ENCODE measurements at regions not wholly inside any gene's neighbourhood (a gene's known extent, or its start where the extent isn't known, plus 50 kb on each side); places are given as distances from the start of the nearest gene placed in this dataset.

- H3K9me3 ChIP-seq (ENCODE audit: low read length): peaks cover 6% of the 10 kb centered on the region; the same call in 1 of the 2 replicates
- no peak for ATAC-seq
- no peak overlapping the region for H2AFZ ChIP-seq (ENCODE audit: low read length)
- no peaks in the 10 kb centered on the region for H3K79me2 ChIP-seq (ENCODE audit: low read length)
- H3K9me2 ChIP-seq (replicated peaks; ENCODE audit: low read length): no peaks in the 10 kb centered on the region
- no peak overlapping the region for H3K27ac ChIP-seq (ENCODE audit: low read length)
- intact Hi-C loops (cut with micrococcal nuclease): no loop called here
- ChIA-PET CTCF (no interaction called here), POLR2A (ENCODE audit: unreplicated experiment) (no interaction called here)
- DNase-seq: no peak
- no TSS peak for BruUV-seq (replicated peaks)
- H3K4me1 ChIP-seq (ENCODE audit: insufficient read depth, low read length): no peaks in the 10 kb centered on the region
- H3K9ac ChIP-seq (ENCODE audit: low read length): no peak overlapping the region
- H3K4me2 ChIP-seq (ENCODE audit: low read length): no peak overlapping the region
- no peak for TF ChIP-seq EZH2phosphoT487 (IDR thresholded peaks at IDR 0.05; ENCODE audit: borderline replicate concordance, low read length)
- TF ChIP-seq, protein P1, sequence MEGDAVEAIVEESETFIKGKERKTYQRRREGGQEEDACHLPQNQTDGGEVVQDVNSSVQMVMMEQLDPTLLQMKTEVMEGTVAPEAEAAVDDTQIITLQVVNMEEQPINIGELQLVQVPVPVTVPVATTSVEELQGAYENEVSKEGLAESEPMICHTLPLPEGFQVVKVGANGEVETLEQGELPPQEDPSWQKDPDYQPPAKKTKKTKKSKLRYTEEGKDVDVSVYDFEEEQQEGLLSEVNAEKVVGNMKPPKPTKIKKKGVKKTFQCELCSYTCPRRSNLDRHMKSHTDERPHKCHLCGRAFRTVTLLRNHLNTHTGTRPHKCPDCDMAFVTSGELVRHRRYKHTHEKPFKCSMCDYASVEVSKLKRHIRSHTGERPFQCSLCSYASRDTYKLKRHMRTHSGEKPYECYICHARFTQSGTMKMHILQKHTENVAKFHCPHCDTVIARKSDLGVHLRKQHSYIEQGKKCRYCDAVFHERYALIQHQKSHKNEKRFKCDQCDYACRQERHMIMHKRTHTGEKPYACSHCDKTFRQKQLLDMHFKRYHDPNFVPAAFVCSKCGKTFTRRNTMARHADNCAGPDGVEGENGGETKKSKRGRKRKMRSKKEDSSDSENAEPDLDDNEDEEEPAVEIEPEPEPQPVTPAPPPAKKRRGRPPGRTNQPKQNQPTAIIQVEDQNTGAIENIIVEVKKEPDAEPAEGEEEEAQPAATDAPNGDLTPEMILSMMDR (conservative IDR thresholded peaks at IDR 0.05; ENCODE audit: low read depth, low read length): no peak
- no peak for TF ChIP-seq EZH2 (IDR thresholded peaks at IDR 0.05; ENCODE audit: low read length, unreplicated experiment)
- no peaks in the 10 kb centered on the region for H3K36me3 ChIP-seq (ENCODE audit: low read depth, low read length)
- no peak overlapping the region for H3K4me3 ChIP-seq (ENCODE audit: low read length)
- no peaks in the 10 kb centered on the region for H3F3A ChIP-seq (ENCODE audit: low read length, unreplicated experiment)
- no peaks in the 10 kb centered on the region for H4K20me1 ChIP-seq (ENCODE audit: low read length)
- H3K27me3 ChIP-seq (ENCODE audit: low read length): no peaks in the 10 kb centered on the region
Observed at GRCh38 chr3:22296601-22297000, 545.6 kb upstream of the ZNF385D start.

GRCh38 chr3:22297436-22297835 lies 546.4 kb upstream of the ZNF385D start:
- peaks cover 6% of the 10 kb centered on the region; the same call in 1 of the 2 replicates for H3K9me3 ChIP-seq (ENCODE audit: low read length)
- TF ChIP-seq EZH2 (IDR thresholded peaks at IDR 0.05; ENCODE audit: low read length, unreplicated experiment) (no peak), EZH2phosphoT487 (IDR thresholded peaks at IDR 0.05; ENCODE audit: borderline replicate concordance, low read length) (no peak)
- TF ChIP-seq, protein P1 (conservative IDR thresholded peaks at IDR 0.05; ENCODE audit: low read depth, low read length): no peak
- no peaks in the 10 kb centered on the region for H3K9me2 ChIP-seq (replicated peaks; ENCODE audit: low read length)
- intact Hi-C loops (cut with micrococcal nuclease): no loop called here
- H3K36me3 ChIP-seq (ENCODE audit: low read depth, low read length): no peaks in the 10 kb centered on the region
- H2AFZ ChIP-seq (ENCODE audit: low read length): no peak overlapping the region
- H3K79me2 ChIP-seq (ENCODE audit: low read length): no peaks in the 10 kb centered on the region
- peak; percentile 31; the same call in 1 of the 2 replicates for ATAC-seq
- H3K4me2 ChIP-seq (ENCODE audit: low read length): no peak overlapping the region
- H3F3A ChIP-seq (ENCODE audit: low read length, unreplicated experiment): no peaks in the 10 kb centered on the region
- DNase-seq: peak; percentile 43
- no peaks in the 10 kb centered on the region for H4K20me1 ChIP-seq (ENCODE audit: low read length)
- CTCF ChIA-PET: no interaction called here
- POLR2A ChIA-PET (ENCODE audit: unreplicated experiment): no interaction called here
- H3K9ac ChIP-seq (ENCODE audit: low read length): no peak overlapping the region
- H3K4me3 ChIP-seq (ENCODE audit: low read length): no peak overlapping the region
- no peak overlapping the region for H3K27ac ChIP-seq (ENCODE audit: low read length)
- BruUV-seq (replicated peaks): no TSS peak
- no peaks in the 10 kb centered on the region for H3K4me1 ChIP-seq (ENCODE audit: insufficient read depth, low read length)
- no peaks in the 10 kb centered on the region for H3K27me3 ChIP-seq (ENCODE audit: low read length)

DNA sequence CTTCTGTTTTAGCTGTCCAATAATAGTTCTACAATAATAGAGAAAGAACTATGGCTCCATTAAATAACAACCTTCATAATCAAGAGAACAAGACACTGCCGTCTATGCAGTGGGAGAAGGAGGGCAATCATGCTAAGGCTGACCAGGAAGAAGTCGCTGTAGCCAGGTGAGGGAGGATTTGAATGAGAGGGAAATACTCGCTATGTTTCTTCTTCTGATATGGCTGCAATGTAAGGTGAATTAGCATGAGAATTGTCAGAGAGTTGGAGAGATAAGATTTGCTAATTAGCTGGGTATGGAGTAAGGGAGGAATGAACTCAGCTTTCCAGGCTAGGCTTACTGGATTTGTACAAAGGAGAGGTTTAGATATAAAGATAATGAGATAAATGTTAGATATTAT lies 555.4 kb upstream of the ZNF385D start:
- H3K9ac ChIP-seq (ENCODE audit: low read length): no peak overlapping the region
- H4K20me1 ChIP-seq (ENCODE audit: low read length): no peaks in the 10 kb centered on the region
- H3K79me2 ChIP-seq (ENCODE audit: low read length): no peaks in the 10 kb centered on the region
- H3K27ac ChIP-seq (ENCODE audit: low read length): no peak overlapping the region
- H3K9me2 ChIP-seq (replicated peaks; ENCODE audit: low read length): no peaks in the 10 kb centered on the region
- TF ChIP-seq, protein P1 (conservative IDR thresholded peaks at IDR 0.05; ENCODE audit: low read depth, low read length): no peak
- no peak for TF ChIP-seq EZH2phosphoT487 (IDR thresholded peaks at IDR 0.05; ENCODE audit: borderline replicate concordance, low read length)
- TF ChIP-seq EZH2 (IDR thresholded peaks at IDR 0.05; ENCODE audit: low read length, unreplicated experiment): no peak
- intact Hi-C loops (cut with micrococcal nuclease): no loop called here
- no peak overlapping the region for H3K4me3 ChIP-seq (ENCODE audit: low read length)
- H3K9me3 ChIP-seq (ENCODE audit: low read length): no peaks in the 10 kb centered on the region
- no peaks in the 10 kb centered on the region for H3F3A ChIP-seq (ENCODE audit: low read length, unreplicated experiment)
- no peaks in the 10 kb centered on the region for H3K4me1 ChIP-seq (ENCODE audit: insufficient read depth, low read length)
- H3K36me3 ChIP-seq (ENCODE audit: low read depth, low read length): no peaks in the 10 kb centered on the region
- H3K27me3 ChIP-seq (ENCODE audit: low read length): no peaks in the 10 kb centered on the region
- no peak overlapping the region for H3K4me2 ChIP-seq (ENCODE audit: low read length)
- DNase-seq: no peak
- no peak for ATAC-seq
- BruUV-seq (replicated peaks): no TSS peak
- ChIA-PET POLR2A (ENCODE audit: unreplicated experiment) (no interaction called here), CTCF (no interaction called here)
- H2AFZ ChIP-seq (ENCODE audit: low read length): no peak overlapping the region
